Fibroblast of skin of back (primary cell): ENCODE measurements at regions not wholly inside any gene's neighbourhood (a gene's known extent, or its start where the extent isn't known, plus 50 kb on each side); places are given as distances from the start of the nearest gene placed in this dataset.
"Not testable (repeated sequence)": the region's sequence is repeated elsewhere in the genome, so short reads cannot be mapped to it uniquely, and the experiment has no call there.

ENCODE experiments used
- DNase-seq: peaks from one replicate; pipeline ENCODE4 v3.0.0-alpha.2; 2013

- peak; percentile 42 for DNase-seq
Observed at GRCh38 chr12:69028941-69029729, 96.2 kb upstream of the CPM start.

GRCh38 chr12:69030321-69030720 lies 97.3 kb upstream of the CPM start:
- no peak for DNase-seq

- no peak for DNase-seq
Observed at GRCh38 chr12:69036533-69036932, 103.6 kb upstream of the CPM start.

- no peak for DNase-seq
Observed at GRCh38 chr12:69036999-69037398, 104.0 kb upstream of the CPM start.

- no peak for DNase-seq
Observed at GRCh38 chr12:69039911-69040310, 106.9 kb upstream of the CPM start.

GRCh38 chr12:69042557-69042956 lies 109.6 kb upstream of the CPM start:
- no peak for DNase-seq

- no peak for DNase-seq
Observed at GRCh38 chr12:69042970-69043369, 110.0 kb upstream of the CPM start.

GRCh38 chr12:69044887-69045286 lies 111.9 kb upstream of the CPM start:
- no peak for DNase-seq

- no peak for DNase-seq
Observed at GRCh38 chr12:69045430-69045829, 112.5 kb upstream of the CPM start.

- DNase-seq: no peak
Observed at GRCh38 chr12:69046363-69046762, 113.4 kb upstream of the CPM start.

GRCh38 chr12:69046920-69047319 lies 113.9 kb upstream of the CPM start:
- DNase-seq: no peak

GRCh38 chr12:69047990-69048389 lies 115.0 kb upstream of the CPM start:
- DNase-seq: no peak

- not testable (repeated sequence) for DNase-seq
Observed at GRCh38 chr12:69049855-69050254, 116.9 kb upstream of the CPM start.

GRCh38 chr12:69052613-69053408 lies 119.8 kb upstream of the CPM start:
- peak; percentile 93 for DNase-seq

- DNase-seq: no peak
Observed at GRCh38 chr12:69054343-69055056, 121.5 kb upstream of the CPM start.

GRCh38 chr12:69055280-69055679 lies 122.3 kb upstream of the CPM start:
- DNase-seq: no peak

- no peak for DNase-seq
Observed at GRCh38 chr12:69055706-69056105, 122.7 kb upstream of the CPM start.

- DNase-seq: peak; percentile 47
Observed at GRCh38 chr12:69056743-69057515, 124.0 kb upstream of the CPM start.

GRCh38 chr12:69057742-69058141 lies 124.8 kb upstream of the CPM start:
- DNase-seq: no peak

- peak; percentile 91 for DNase-seq
Observed at GRCh38 chr12:69059465-69060457, 126.8 kb upstream of the CPM start.

GRCh38 chr12:69061574-69061973 lies 128.6 kb upstream of the CPM start:
- no peak for DNase-seq
